Lung microvascular endothelial cell (primary cell): ENCODE measurements at regions not wholly inside any gene's neighbourhood (a gene's known extent, or its start where the extent isn't known, plus 50 kb on each side); places are given as distances from the start of the nearest gene placed in this dataset.
"Not testable (repeated sequence)": the region's sequence is repeated elsewhere in the genome, so short reads cannot be mapped to it uniquely, and the experiment has no call there.

ENCODE experiments used
- DNase-seq, 2 donors: peaks; one replicate each; pipeline versions ENCODE4 v3.0.0 to v3.0.0-alpha.2; 2010; ENCODE audit warnings: low read depth in 2 of 2

- no peak for DNase-seq
Observed at GRCh38 chrX:122184791-122185190, 999.3 kb upstream of the GRIA3 start.

GRCh38 chrX:122187069-122187713 is 996.9 kb upstream of the GRIA3 start:
- DNase-seq = no peak

- no peak for DNase-seq
Observed at GRCh38 chrX:122188751-122189150, 995.3 kb upstream of the GRIA3 start.

- no peak for DNase-seq
Observed at GRCh38 chrX:122196343-122196742, 987.7 kb upstream of the GRIA3 start.

GRCh38 chrX:122203399-122203798 is 980.7 kb upstream of the GRIA3 start:
- no peak for DNase-seq

- no peak for DNase-seq
Observed at GRCh38 chrX:122218666-122219065, 965.4 kb upstream of the GRIA3 start.

GRCh38 chrX:122219226-122219625 is 964.9 kb upstream of the GRIA3 start:
- DNase-seq = no peak

GRCh38 chrX:122219735-122220134 is 964.3 kb upstream of the GRIA3 start:
- no peak for DNase-seq

GRCh38 chrX:122220644-122221373 is 963.3 kb upstream of the GRIA3 start:
- DNase-seq = no peak

GRCh38 chrX:122221810-122222209 is 962.3 kb upstream of the GRIA3 start:
- not testable (repeated sequence) for DNase-seq

- DNase-seq = not testable (repeated sequence)
Observed at GRCh38 chrX:122224137-122224536, 959.9 kb upstream of the GRIA3 start.

- DNase-seq = no peak
Observed at GRCh38 chrX:122238801-122239200, 945.3 kb upstream of the GRIA3 start.

- no peak for DNase-seq
Observed at GRCh38 chrX:122241959-122242358, 942.1 kb upstream of the GRIA3 start.

GRCh38 chrX:122244080-122244479 is 940.0 kb upstream of the GRIA3 start:
- DNase-seq = no peak

- DNase-seq = no peak
Observed at GRCh38 chrX:122245175-122245574, 938.9 kb upstream of the GRIA3 start.

GRCh38 chrX:122245943-122246342 is 938.1 kb upstream of the GRIA3 start:
- DNase-seq = no peak

GRCh38 chrX:122246937-122247336 is 937.1 kb upstream of the GRIA3 start:
- DNase-seq = no peak

- no peak for DNase-seq
Observed at GRCh38 chrX:122248681-122249080, 935.4 kb upstream of the GRIA3 start.

GRCh38 chrX:122252454-122252853 is 931.6 kb upstream of the GRIA3 start:
- DNase-seq = no peak

GRCh38 chrX:122268353-122268752 is 915.7 kb upstream of the GRIA3 start:
- DNase-seq = no peak

GRCh38 chrX:122269243-122269781 is 914.8 kb upstream of the GRIA3 start:
- DNase-seq = no peak

- no peak for DNase-seq
Observed at GRCh38 chrX:122270809-122271494, 913.1 kb upstream of the GRIA3 start.
